ENCODE measurements at regions not wholly inside any gene's neighbourhood (a gene's known extent, or its start where the extent isn't known, plus 50 kb on each side); places are given as distances from the start of the nearest gene placed in this dataset.

DNA sequence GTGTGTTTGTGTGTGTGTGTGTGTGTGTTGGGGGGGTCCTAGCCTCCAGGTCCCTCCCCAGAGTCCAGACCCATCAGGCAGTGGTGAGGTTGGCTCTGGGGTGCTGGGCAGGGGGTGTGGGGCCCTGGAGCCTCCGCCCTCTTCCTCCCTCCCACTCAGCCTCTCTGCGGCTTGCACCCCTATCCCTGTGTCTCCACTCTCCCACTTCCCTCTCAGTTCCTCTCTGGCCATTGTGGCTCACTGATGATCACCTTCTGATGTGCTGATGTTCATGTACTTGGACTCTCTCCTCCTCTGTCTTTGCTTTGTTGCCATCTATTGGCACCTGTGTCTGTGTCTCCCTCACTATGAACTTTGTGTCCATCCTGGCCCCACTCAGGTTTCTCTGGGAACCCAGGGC is 298.7 kb downstream of the ZEB1 start (continued):
- TF ChIP-seq, protein P1, sequence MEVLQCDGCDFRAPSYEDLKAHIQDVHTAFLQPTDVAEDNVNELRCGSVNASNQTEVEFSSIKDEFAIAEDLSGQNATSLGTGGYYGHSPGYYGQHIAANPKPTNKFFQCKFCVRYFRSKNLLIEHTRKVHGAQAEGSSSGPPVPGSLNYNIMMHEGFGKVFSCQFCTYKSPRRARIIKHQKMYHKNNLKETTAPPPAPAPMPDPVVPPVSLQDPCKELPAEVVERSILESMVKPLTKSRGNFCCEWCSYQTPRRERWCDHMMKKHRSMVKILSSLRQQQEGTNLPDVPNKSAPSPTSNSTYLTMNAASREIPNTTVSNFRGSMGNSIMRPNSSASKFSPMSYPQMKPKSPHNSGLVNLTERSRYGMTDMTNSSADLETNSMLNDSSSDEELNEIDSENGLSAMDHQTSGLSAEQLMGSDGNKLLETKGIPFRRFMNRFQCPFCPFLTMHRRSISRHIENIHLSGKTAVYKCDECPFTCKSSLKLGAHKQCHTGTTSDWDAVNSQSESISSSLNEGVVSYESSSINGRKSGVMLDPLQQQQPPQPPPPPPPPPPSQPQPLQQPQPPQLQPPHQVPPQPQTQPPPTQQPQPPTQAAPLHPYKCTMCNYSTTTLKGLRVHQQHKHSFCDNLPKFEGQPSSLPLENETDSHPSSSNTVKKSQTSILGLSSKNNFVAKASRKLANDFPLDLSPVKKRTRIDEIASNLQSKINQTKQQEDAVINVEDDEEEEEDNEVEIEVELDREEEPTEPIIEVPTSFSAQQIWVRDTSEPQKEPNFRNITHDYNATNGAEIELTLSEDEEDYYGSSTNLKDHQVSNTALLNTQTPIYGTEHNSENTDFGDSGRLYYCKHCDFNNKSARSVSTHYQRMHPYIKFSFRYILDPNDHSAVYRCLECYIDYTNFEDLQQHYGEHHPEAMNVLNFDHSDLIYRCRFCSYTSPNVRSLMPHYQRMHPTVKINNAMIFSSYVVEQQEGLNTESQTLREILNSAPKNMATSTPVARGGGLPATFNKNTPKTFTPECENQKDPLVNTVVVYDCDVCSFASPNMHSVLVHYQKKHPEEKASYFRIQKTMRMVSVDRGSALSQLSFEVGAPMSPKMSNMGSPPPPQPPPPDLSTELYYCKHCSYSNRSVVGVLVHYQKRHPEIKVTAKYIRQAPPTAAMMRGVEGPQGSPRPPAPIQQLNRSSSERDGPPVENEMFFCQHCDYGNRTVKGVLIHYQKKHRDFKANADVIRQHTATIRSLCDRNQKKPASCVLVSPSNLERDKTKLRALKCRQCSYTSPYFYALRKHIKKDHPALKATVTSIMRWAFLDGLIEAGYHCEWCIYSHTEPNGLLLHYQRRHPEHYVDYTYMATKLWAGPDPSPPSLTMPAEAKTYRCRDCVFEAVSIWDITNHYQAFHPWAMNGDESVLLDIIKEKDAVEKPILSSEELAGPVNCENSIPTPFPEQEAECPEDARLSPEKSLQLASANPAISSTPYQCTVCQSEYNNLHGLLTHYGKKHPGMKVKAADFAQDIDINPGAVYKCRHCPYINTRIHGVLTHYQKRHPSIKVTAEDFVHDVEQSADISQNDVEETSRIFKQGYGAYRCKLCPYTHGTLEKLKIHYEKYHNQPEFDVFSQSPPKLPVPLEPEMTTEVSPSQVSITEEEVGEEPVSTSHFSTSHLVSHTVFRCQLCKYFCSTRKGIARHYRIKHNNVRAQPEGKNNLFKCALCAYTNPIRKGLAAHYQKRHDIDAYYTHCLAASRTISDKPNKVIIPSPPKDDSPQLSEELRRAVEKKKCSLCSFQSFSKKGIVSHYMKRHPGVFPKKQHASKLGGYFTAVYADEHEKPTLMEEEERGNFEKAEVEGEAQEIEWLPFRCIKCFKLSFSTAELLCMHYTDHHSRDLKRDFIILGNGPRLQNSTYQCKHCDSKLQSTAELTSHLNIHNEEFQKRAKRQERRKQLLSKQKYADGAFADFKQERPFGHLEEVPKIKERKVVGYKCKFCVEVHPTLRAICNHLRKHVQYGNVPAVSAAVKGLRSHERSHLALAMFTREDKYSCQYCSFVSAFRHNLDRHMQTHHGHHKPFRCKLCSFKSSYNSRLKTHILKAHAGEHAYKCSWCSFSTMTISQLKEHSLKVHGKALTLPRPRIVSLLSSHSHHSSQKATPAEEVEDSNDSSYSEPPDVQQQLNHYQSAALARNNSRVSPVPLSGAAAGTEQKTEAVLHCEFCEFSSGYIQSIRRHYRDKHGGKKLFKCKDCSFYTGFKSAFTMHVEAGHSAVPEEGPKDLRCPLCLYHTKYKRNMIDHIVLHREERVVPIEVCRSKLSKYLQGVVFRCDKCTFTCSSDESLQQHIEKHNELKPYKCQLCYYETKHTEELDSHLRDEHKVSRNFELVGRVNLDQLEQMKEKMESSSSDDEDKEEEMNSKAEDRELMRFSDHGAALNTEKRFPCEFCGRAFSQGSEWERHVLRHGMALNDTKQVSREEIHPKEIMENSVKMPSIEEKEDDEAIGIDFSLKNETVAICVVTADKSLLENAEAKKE (CRISPR knock-in tag; IDR thresholded peaks at IDR 0.05): no peak
- no peak for TF ChIP-seq STAT1 (IDR thresholded peaks at IDR 0.05; ENCODE audit: unreplicated experiment)
- TF ChIP-seq CREB1 (CRISPR knock-in tag; IDR thresholded peaks at IDR 0.05; ENCODE audit: low read depth): no peak

DNA sequence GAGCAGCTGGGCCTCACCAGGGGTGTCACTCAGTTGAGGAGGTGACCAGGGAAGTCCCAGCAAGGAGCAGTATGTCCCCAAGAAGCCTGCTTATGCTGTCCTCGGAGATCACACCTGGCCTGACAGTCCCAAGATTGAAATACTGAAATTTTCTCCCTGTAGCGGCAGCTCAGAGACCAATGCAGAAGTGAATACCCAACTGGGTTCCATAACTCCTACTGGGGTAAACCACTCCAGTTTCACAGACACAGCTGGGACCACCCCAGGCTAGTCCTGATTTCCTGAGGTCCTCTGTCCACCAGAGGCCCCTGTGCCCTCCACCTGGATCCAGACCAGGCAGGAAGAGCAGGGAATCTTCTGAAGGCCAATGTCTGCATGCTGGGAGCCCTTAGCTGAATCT is 298.1 kb downstream of the ZEB1 start:
- Mint-ChIP-seq H3K27ac (no peak overlapping the region), H3K4me3 (no peak overlapping the region), H3K4me1 (peaks cover 13% of the 10 kb centered on the region), H3K36me3 (ENCODE audit: low read depth) (peaks cover 7% of the 10 kb centered on the region), H3K27me3 (ENCODE audit: insufficient read depth, low read depth, poor library complexity) (peaks cover 4% of the 10 kb centered on the region), H3K9me3 (peaks cover 8% of the 10 kb centered on the region)
- Histone ChIP-seq H3F3A (replicated peaks; ENCODE audit: low read depth) (no peaks in the 10 kb centered on the region), H3K36me3 (ENCODE audit: insufficient read depth) (no peaks in the 10 kb centered on the region), H3K27me3 (ENCODE audit: insufficient read depth) (no peaks in the 10 kb centered on the region), H3K4me3 (no peak overlapping the region), H3K27ac (ENCODE audit: low read depth) (no peak overlapping the region), H3K9me2 (ENCODE audit: insufficient read depth) (peaks cover 7% of the 10 kb centered on the region; the same call in 1 of the 2 replicates), H3K4me1 (ENCODE audit: insufficient read depth) (no peaks in the 10 kb centered on the region), H2AFZ (no peak overlapping the region), H3K79me2 (replicated peaks; ENCODE audit: insufficient read depth) (no peaks in the 10 kb centered on the region), H3K4me2 (no peak overlapping the region), H4K20me1 (replicated peaks; ENCODE audit: insufficient read depth) (no peaks in the 10 kb centered on the region)
- no peak for TF ChIP-seq EZH2phosphoT487 (IDR thresholded peaks at IDR 0.05; ENCODE audit: unreplicated experiment)
- DNase-seq (ENCODE audit: low spot score): no peak
- ATAC-seq: no peak

DNA sequence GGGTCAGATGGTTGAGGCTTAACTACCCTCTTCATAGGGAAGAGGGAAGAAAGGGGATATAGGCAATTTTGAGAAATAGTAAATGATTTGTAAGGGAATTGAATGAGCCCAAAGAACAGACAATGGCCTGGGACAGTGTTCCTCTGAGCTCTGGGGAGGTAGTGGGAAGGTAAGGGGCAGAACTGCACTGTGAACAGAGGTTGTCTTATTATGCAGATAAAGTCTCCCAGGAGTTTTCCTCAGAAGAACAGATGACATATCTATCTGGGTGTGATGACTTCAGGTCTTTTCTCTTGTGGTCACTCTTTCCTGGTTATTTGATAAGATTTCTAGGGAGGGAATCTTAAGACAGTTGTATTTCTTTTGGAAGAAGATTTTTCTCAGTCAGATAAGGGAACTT is 296.1 kb downstream of the ZEB1 start:
- Histone ChIP-seq H3K4me3 (no peak overlapping the region), H2AFZ (0 out of 2 replicates have a peak overlapping the region, but pooled peaks have one; percentile 9), H3K4me1 (ENCODE audit: insufficient read depth) (no peaks in the 10 kb centered on the region), H3K27ac (ENCODE audit: low read depth) (no peak overlapping the region), H3K27me3 (ENCODE audit: insufficient read depth) (no peaks in the 10 kb centered on the region), H4K20me1 (replicated peaks; ENCODE audit: insufficient read depth) (no peaks in the 10 kb centered on the region), H3K79me2 (replicated peaks; ENCODE audit: insufficient read depth) (no peaks in the 10 kb centered on the region), H3K9me2 (ENCODE audit: insufficient read depth) (0 out of 2 replicates have a peak, but pooled peaks cover 4% of the 10 kb centered on the region), H3K36me3 (ENCODE audit: insufficient read depth) (no peaks in the 10 kb centered on the region), H3F3A (replicated peaks; ENCODE audit: low read depth) (no peaks in the 10 kb centered on the region), H3K4me2 (no peak overlapping the region)
- Mint-ChIP-seq H3K36me3 (ENCODE audit: low read depth) (peaks cover 7% of the 10 kb centered on the region), H3K4me1 (peaks cover 6% of the 10 kb centered on the region; the same call in 2 of the 3 replicates), H3K27me3 (ENCODE audit: insufficient read depth, low read depth, poor library complexity) (peaks cover 4% of the 10 kb centered on the region), H3K9me3 (peaks cover 8% of the 10 kb centered on the region), H3K27ac (no peak overlapping the region), H3K4me3 (no peak overlapping the region)
- no peak for ATAC-seq
- no peak for TF ChIP-seq CREB1 (CRISPR knock-in tag; IDR thresholded peaks at IDR 0.05; ENCODE audit: low read depth)
- no peak for DNase-seq (ENCODE audit: low spot score)

Data from GM23338 (cell line).